ENCODE measurements at regions not wholly inside any gene's neighbourhood (a gene's known extent, or its start where the extent isn't known, plus 50 kb on each side); places are given as distances from the start of the nearest gene placed in this dataset.

DNA sequence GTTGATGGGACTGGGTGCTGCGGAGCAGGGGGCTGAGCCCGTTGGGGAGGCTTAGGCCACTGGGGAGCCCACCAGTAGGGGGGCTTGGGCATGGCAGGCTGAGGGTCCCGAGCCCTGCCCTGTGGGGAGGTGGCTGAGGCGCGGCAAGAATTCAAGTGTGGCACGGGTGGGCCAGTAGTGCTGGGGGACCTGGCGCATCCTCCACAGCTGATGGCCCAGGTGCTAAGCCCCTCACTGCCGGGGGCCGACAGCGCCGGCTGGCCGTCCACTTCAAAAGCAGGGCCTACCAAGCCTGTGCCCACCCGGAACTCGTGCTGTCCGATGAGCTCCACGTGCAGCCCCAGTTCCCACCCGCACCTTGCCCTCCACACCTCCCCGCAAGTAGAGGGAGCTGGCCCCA, 917.5 kb downstream of the TAF11L14 start (continued):
- TF ChIP-seq, protein P1, sequence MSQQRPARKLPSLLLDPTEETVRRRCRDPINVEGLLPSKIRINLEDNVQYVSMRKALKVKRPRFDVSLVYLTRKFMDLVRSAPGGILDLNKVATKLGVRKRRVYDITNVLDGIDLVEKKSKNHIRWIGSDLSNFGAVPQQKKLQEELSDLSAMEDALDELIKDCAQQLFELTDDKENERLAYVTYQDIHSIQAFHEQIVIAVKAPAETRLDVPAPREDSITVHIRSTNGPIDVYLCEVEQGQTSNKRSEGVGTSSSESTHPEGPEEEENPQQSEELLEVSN (IDR thresholded peaks at IDR 0.05) = no peak
- no peak for TF ChIP-seq SIN3A (conservative IDR thresholded peaks at IDR 0.05 in 1 of 2, IDR thresholded peaks at IDR 0.05 in 1 of 2; ENCODE audit: low read depth in 1 of 2, low read length in 2 of 2)
- no peak for TF ChIP-seq PHF8 (conservative IDR thresholded peaks at IDR 0.05; ENCODE audit: low read depth, low read length)
- TF ChIP-seq, protein P2, sequence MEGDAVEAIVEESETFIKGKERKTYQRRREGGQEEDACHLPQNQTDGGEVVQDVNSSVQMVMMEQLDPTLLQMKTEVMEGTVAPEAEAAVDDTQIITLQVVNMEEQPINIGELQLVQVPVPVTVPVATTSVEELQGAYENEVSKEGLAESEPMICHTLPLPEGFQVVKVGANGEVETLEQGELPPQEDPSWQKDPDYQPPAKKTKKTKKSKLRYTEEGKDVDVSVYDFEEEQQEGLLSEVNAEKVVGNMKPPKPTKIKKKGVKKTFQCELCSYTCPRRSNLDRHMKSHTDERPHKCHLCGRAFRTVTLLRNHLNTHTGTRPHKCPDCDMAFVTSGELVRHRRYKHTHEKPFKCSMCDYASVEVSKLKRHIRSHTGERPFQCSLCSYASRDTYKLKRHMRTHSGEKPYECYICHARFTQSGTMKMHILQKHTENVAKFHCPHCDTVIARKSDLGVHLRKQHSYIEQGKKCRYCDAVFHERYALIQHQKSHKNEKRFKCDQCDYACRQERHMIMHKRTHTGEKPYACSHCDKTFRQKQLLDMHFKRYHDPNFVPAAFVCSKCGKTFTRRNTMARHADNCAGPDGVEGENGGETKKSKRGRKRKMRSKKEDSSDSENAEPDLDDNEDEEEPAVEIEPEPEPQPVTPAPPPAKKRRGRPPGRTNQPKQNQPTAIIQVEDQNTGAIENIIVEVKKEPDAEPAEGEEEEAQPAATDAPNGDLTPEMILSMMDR (IDR thresholded peaks at IDR 0.05; ENCODE audit: control extremely low read depth in 1 of 3, insufficient read depth in 1 of 3, low read depth in 1 of 3, low read length in 3 of 3) = no peak
- no peak for TF ChIP-seq CHD2 (IDR thresholded peaks at IDR 0.05; ENCODE audit: low read length)
- TF ChIP-seq SIRT6 (IDR thresholded peaks at IDR 0.05; ENCODE audit: low read length) = no peak
- TF ChIP-seq RXRA (IDR thresholded peaks at IDR 0.05; ENCODE audit: insufficient read depth, low read depth, low read length) = no peak

Data from H1 (cell line).